ENCODE measurements at regions not wholly inside any gene's neighbourhood (a gene's known extent, or its start where the extent isn't known, plus 50 kb on each side); places are given as distances from the start of the nearest gene placed in this dataset.

- TF ChIP-seq CTCF (conservative IDR thresholded peaks at IDR 0.05; ENCODE audit: low read depth, low read length), result no peak
- Histone ChIP-seq H4K20me1 (ENCODE audit: insufficient read depth) (no peaks in the 10 kb centered on the region), H3K27ac (no peak overlapping the region), H3K9ac (no peak overlapping the region), H3K79me2 (ENCODE audit: insufficient read depth, low read depth) (no peaks in the 10 kb centered on the region), H3K27me3 (ENCODE audit: insufficient read depth, low read depth) (no peaks in the 10 kb centered on the region), H2AFZ (ENCODE audit: low read depth) (no peak overlapping the region), H3K4me3 (IDR thresholded peaks at IDR 0.05; ENCODE audit: insufficient read depth, low read depth, low read length) (no peak overlapping the region), H3K4me2 (no peak overlapping the region), H3K36me3 (ENCODE audit: insufficient read depth) (no peaks in the 10 kb centered on the region), H3K4me1 (ENCODE audit: low read depth, poor library complexity, severe bottlenecking) (no peaks in the 10 kb centered on the region)
Measured at GRCh38 chr2:128797092-128797491, 478.4 kb upstream of the HS6ST1 start.

- H2AFZ ChIP-seq (ENCODE audit: low read depth), result no peak overlapping the region
Measured at GRCh38 chr2:128797533-128797932, 478.9 kb upstream of the HS6ST1 start.

GRCh38 chr2:128797937-128798336 lies 479.3 kb upstream of the HS6ST1 start:
- no peaks in the 10 kb centered on the region for H3K36me3 ChIP-seq (ENCODE audit: insufficient read depth)
- no peak overlapping the region for H3K4me2 ChIP-seq
- TF ChIP-seq CTCF (conservative IDR thresholded peaks at IDR 0.05; ENCODE audit: low read depth, low read length), result no peak
- H3K27me3 ChIP-seq (ENCODE audit: insufficient read depth, low read depth), result no peaks in the 10 kb centered on the region
- H2AFZ ChIP-seq (ENCODE audit: low read depth), result no peak overlapping the region; the same call in 1 of the 2 replicates
- no peak overlapping the region for H3K4me3 ChIP-seq (IDR thresholded peaks at IDR 0.05; ENCODE audit: insufficient read depth, low read depth, low read length)
- H3K27ac ChIP-seq, result no peak overlapping the region
- no peaks in the 10 kb centered on the region for H4K20me1 ChIP-seq (ENCODE audit: insufficient read depth)
- H3K9ac ChIP-seq, result no peak overlapping the region
- H3K4me1 ChIP-seq (ENCODE audit: low read depth, poor library complexity, severe bottlenecking), result no peaks in the 10 kb centered on the region
- H3K79me2 ChIP-seq (ENCODE audit: insufficient read depth, low read depth), result no peaks in the 10 kb centered on the region

More at GRCh38 chr2:128797533-128797932, 478.9 kb upstream of the HS6ST1 start:
- Histone ChIP-seq H4K20me1 (ENCODE audit: insufficient read depth) (no peaks in the 10 kb centered on the region), H3K79me2 (ENCODE audit: insufficient read depth, low read depth) (no peaks in the 10 kb centered on the region), H3K36me3 (ENCODE audit: insufficient read depth) (no peaks in the 10 kb centered on the region), H3K27ac (no peak overlapping the region), H3K4me1 (ENCODE audit: low read depth, poor library complexity, severe bottlenecking) (no peaks in the 10 kb centered on the region), H3K4me2 (no peak overlapping the region), H3K27me3 (ENCODE audit: insufficient read depth, low read depth) (no peaks in the 10 kb centered on the region), H3K4me3 (IDR thresholded peaks at IDR 0.05; ENCODE audit: insufficient read depth, low read depth, low read length) (no peak overlapping the region), H3K9ac (no peak overlapping the region)
- no peak for TF ChIP-seq CTCF (conservative IDR thresholded peaks at IDR 0.05; ENCODE audit: low read depth, low read length)

- H4K20me1 ChIP-seq (ENCODE audit: insufficient read depth), result no peaks in the 10 kb centered on the region
- no peak overlapping the region for H3K27ac ChIP-seq
- no peaks in the 10 kb centered on the region for H3K36me3 ChIP-seq (ENCODE audit: insufficient read depth)
- no peak for TF ChIP-seq CTCF (conservative IDR thresholded peaks at IDR 0.05; ENCODE audit: low read depth, low read length)
- no peaks in the 10 kb centered on the region for H3K4me1 ChIP-seq (ENCODE audit: low read depth, poor library complexity, severe bottlenecking)
- H3K4me3 ChIP-seq (IDR thresholded peaks at IDR 0.05; ENCODE audit: insufficient read depth, low read depth, low read length), result no peak overlapping the region
- no peak overlapping the region for H2AFZ ChIP-seq (ENCODE audit: low read depth)
- no peaks in the 10 kb centered on the region for H3K27me3 ChIP-seq (ENCODE audit: insufficient read depth, low read depth)
- no peak overlapping the region for H3K9ac ChIP-seq
- H3K4me2 ChIP-seq, result no peak overlapping the region
- no peaks in the 10 kb centered on the region for H3K79me2 ChIP-seq (ENCODE audit: insufficient read depth, low read depth)
Measured at GRCh38 chr2:128798502-128799283, 480.0 kb upstream of the HS6ST1 start.

Data from KMS-11 (cell line).